ENCODE measurements at regions not wholly inside any gene's neighbourhood (a gene's known extent, or its start where the extent isn't known, plus 50 kb on each side); places are given as distances from the start of the nearest gene placed in this dataset.
"Not testable (repeated sequence)": the region's sequence is repeated elsewhere in the genome, so short reads cannot be mapped to it uniquely, and the experiment has no call there.

DNA sequence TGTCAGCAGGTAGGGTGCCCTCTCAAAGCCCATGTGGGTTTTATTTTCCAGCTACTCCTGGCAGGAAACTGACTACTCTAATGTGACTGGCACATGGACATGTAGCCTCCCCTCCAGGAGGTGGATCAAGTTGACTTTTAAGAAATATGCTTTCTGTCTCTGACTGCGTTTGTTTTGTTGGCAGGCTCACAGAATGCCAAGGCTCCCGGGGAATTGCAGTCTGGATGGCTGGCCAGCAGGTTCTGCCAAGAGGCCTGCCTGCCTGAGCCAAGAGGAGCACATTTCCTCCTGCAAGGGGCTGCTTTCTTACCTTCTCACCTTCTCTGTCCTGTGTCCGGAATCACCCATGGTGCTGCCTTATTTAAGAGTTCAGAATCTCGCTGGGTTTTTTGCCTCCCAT lies 217.3 kb upstream of the ERCC4 start:
- FAIRE-seq, result no peak
- no peak for DNase-seq (ENCODE audit: low spot score)

DNA sequence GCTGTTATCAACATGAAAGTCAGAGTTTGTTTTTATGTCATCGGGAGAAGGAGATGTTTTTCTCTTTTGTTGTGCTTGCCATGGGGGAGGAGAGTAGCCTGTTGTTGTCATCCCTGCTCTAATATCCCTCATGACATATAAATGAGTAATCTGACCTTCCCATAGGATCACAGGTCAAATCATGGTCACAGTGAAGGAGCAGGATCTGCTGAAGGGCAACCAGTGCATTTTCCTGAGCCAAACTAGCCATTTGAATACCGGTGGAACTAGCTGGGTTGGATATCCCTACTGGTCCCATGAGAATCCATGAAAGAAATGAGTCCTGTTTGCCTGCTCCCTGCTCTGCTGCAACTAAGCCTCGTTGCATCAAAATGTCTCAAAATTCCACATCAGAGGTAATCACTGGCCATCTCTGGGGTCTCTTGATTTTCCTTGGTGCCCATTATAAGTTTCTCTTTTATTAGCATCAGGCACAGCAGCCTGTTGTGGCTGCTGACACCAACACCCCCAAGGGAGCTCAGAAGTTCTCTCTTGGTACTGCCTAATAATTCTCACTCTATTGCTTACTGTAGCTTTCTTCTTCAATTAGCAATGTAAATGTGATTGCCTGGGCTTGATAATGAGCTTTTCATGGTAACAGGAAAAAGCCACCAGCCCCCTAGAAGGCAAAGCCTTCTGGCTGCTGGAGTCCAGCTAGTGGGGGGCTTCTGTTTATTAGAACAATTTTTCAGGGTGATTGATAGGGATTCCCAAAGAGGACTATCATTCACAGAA lies 211.4 kb upstream of the ERCC4 start:
- FAIRE-seq (peak; percentile 23), DNase-seq (ENCODE audit: low spot score) (peak; percentile 32)

DNA sequence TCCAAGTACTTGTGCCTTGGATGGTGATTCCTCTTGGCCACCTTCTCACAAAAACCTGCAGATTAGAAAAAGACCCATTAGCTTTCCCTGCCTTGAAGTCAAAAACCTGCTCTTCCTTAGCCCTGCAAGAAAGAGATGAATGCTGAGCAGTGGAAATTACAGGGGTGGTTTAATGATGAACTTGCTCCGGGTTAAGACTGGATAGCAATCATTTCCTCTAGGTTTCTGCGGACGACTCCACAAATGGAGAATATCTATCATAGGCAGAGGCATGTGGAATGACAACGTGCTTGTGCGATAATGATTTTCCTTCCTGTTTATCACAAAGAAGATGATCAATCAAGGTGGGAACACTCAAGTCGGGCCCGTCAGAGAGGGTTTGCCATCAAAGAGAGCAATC lies 201.2 kb upstream of the ERCC4 start:
- DNase-seq (ENCODE audit: low spot score), result no peak
- FAIRE-seq, result no peak

DNA sequence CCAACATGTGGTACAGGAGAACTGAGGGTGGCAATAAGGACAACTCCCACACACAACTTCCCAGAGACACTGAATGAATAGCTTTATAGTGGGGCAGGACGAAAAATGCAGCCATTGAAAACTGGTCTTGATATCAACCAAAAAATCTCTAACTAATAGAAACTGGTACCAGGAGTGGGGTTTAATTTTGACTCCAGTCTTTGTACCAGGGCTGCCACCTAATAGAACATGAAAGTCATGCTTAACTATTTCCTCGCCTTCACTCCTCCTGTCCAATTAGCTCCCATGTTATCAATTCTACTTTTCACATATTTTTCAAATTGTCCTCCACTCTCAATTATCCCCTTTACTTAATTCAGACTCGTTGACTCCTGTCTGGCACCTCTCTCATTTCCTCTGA lies 192.0 kb upstream of the ERCC4 start:
- FAIRE-seq, result no peak

DNA sequence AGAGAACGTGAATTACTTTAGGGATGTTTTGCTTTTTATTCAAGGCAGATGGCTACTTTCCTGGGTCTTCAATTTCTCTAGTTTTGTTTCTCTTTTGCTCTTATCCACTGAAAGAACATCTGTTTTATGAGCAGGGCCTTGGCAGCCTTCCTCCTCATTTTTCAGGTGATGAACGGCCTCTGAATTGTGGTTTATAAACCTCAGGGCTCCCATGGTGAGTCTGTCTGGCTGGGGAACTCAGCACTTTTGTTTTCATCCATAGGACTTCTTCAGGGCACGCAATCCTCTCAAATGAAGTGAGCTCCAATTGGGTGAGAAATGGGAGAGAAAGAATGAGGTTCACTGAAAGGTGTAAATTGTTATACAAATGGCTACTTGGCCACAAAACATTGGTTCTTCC lies 186.4 kb upstream of the ERCC4 start:
- no peak for DNase-seq (ENCODE audit: low spot score)

More for the DNA sequence above, 192.0 kb upstream of the ERCC4 start:
- DNase-seq (ENCODE audit: low spot score), result no peak

DNA sequence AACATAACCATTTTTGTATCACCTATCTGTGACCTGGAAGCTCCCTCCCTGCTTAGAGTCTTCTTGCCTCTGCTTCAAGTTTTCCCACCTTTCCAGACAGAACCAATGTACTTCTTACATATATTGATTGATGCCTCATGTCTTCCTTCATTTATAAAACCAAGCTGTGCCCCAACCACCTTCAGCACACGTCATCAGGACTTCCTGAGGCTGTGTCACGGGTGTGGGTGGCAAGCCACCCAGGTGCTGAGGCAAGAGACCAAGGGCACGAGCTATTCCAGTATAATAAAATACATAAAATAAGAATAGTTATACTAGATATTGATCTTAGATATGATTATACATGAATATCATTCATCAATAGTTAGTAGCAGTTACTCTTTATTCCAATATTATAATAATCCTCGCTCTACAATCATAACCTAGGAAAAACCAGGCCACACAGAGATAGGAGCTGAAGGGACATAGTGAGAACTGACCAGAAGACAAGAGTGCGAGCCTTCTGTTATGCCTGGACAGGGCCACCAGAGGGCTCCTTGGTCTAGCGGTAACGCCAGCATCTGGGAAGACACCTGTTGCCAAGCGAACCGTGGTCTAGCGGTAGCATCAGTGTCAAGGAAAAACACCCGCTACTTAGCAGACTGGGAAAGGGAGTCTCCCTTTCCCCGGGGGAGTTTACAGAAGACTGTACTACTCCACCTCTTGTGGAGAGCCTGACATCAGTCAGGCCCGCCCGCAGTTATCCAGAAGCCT lies 180.2 kb upstream of the ERCC4 start:
- DNase-seq (ENCODE audit: low spot score); FAIRE-seq: not testable (repeated sequence)

More for the DNA sequence above, 186.4 kb upstream of the ERCC4 start:
- no peak for FAIRE-seq

DNA sequence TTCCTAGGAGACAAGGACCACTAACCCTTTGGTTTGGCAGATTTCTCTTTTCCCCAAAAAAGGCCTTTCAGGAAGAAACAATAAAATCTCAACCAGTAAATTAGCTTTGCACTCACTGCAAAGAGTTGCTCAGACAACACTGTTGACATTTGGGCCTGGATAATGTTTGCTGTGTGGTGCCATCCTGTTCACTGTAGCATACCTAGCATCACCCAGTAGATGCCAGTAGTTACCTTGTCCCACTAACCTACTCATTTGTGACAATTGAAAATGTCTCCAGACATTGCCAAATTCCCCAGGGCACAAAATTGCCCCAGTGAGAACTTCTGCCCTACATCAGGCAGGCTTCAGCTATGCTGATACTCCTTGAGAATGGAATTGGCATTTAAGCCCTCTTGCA lies 177.0 kb upstream of the ERCC4 start:
- FAIRE-seq (no peak), DNase-seq (ENCODE audit: low spot score) (no peak)

DNA sequence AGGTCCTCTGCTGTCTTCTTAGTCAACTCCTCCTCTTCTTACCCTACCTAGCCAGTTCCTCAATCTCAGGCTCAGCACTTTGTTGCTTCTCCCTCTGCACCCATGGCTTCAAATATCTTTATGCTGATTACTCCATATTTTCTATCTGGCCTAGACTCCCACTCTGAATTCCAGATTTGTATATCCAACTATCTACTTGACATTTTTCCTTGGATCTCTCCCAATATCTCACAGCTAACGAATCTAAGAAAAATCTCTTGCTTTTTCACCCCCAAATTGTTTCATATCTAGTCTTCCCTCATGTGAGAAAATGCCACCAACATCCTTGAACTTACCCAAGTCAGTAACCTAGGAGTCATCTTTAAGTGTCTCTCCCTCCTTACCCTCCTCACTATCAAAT lies 176.4 kb upstream of the ERCC4 start:
- FAIRE-seq, result no peak
- no peak for DNase-seq (ENCODE audit: low spot score)

DNA sequence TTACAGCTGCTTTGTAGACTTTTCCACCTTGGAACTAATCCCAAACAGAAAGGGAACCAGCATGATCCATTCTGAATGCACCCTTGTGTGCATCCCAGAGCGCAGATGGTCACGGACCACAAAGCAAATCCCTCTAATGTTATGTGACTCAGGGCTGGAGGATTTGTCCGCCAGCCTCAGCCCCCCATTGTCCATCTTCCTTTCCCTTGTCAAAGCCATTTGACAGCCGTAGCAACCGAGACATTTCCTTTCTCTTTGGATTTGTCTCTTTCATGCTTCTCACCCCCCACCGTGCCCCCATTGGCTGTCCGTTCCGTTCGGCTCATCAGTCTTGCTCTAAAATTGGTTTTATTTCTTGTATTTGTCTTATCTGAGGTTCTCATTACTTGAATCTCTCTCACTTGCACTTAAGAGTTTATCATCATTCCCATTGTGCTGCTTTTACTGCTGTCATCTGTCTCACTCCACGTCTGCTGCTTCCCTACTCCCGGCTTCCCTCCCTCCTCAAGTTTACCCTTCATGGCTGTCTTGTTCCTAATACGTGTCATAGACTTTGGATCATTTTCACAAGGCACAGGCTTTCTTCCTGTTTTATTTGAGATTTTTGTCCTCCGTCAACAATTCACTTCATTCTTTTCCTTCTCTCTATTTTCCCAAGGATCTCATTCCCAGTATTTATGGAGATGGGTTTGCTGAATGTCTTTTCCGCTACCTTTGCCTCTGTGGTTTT lies 163.4 kb upstream of the ERCC4 start:
- no peak for DNase-seq (ENCODE audit: low spot score)
- FAIRE-seq, result no peak

DNA sequence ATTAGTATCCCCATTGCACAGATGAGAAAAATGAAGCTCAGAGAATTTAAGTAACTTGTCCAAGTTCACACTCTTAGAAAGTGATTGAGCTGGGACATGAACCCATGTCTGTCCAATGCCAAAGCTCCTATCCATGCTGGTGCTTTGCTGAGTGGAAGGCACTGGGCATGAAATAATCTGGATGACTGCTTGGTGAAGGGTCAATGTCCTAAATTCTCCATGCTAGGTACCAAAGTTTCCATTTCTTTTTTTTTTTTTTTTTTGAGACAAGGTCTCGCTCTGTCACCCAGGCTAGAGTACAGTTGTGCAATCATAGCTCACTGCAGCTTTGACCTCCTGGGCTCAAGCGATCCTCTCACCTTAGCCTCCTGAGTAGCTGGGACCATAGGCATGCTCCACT lies 153.6 kb upstream of the ERCC4 start:
- FAIRE-seq, result no peak
- DNase-seq (ENCODE audit: low spot score), result no peak

DNA sequence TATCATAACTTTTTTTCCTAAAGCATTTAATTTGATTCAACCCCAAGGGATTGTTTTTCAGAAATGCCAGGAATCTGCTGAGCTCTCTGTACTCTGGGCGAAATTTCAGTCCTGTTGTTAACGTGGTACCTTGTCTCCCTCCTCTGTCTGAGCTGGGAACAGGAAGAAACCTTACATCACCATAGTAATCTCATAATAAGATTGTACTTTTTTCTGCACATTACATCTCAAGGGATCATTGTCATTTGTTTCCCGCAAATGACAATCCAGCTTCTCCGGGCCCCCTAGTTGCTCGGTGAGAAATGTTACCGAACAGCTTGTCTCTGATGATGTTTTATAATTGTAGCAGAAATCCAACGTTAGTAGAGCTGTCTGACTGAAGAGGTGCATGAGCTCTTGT lies 152.7 kb upstream of the ERCC4 start:
- DNase-seq (ENCODE audit: low spot score) (peak; percentile 35), FAIRE-seq (peak; percentile 42)

DNA sequence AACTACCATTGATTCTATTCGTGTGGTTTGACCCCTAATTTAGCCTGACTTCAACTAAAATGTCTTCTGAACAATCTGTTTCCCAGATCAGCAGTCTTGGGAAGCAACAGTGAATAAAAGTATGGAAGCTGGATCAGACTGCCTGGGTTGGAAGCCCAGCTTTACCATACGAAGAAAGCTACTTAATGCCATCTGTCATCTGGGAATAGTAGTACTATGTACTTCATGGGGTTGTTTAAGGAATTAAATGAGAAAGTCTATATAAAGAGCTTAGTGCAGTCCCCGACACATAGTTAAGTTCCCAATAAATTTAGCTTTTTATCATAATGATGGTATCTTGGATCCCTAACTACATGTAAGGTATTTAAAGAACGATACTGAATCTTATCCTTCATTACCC lies 151.5 kb upstream of the ERCC4 start:
- DNase-seq (ENCODE audit: low spot score) (no peak), FAIRE-seq (no peak)

DNA sequence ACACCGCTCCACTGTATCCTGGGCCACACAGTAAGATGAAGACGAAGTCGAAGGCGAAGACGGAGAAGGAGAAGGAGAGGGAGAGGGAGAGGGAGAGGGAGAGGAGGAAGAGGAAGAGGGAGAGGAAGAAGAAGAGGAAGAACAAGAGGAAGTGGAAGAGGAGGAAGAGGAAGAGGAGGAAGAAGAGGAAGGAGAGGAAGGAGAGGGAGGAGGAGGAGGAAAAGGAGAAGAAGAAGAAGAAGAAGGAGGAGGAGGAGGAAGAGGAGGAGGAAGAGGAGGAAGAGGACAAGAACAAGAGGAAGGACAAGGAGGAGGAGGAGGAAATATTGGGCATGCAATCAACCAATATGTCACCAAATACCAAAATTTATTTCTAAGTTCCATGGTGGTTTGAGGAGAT lies 149.5 kb upstream of the ERCC4 start:
- peak; percentile 58 for FAIRE-seq
- no peak for DNase-seq (ENCODE audit: low spot score)

DNA sequence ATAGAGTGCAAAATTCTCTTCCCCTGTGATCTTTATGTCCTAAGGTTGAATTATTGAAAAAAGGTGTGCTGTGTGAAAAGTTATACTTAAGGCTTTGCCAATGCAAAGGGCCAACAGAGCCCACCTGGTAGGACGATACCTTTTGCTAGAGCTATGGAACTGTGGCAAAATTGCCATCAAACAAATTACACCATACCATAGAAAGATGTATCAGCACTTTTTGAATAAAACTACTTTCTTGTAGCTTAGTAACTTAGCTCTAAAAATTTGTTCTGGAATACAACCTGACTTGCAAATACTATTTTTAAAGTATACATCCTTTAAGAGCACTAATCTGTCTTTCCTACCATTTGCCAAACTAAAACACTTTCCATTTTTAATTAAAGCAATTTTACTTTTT lies 147.2 kb upstream of the ERCC4 start:
- FAIRE-seq (no peak), DNase-seq (ENCODE audit: low spot score) (no peak)

DNA sequence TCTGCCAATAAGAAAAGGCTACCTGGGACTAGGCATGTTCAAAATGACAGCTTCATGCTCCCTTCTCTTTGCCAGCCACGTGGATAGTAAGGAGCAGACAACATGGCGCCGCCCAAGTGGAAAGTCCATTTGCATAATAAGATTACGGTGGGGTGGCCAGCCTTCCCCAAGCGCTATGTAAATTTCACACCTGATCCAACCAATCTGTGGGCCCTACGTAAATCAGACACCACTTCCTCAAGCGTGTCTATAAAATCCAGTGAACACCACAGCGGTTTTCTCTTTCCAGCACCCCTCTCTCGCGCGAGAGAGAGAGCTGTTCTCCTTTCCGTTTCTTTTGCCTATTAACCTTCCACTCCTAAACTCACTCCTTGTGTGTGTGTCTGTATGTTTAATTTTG lies 140.3 kb upstream of the ERCC4 start:
- no peak for FAIRE-seq
- DNase-seq (ENCODE audit: low spot score), result no peak

DNA sequence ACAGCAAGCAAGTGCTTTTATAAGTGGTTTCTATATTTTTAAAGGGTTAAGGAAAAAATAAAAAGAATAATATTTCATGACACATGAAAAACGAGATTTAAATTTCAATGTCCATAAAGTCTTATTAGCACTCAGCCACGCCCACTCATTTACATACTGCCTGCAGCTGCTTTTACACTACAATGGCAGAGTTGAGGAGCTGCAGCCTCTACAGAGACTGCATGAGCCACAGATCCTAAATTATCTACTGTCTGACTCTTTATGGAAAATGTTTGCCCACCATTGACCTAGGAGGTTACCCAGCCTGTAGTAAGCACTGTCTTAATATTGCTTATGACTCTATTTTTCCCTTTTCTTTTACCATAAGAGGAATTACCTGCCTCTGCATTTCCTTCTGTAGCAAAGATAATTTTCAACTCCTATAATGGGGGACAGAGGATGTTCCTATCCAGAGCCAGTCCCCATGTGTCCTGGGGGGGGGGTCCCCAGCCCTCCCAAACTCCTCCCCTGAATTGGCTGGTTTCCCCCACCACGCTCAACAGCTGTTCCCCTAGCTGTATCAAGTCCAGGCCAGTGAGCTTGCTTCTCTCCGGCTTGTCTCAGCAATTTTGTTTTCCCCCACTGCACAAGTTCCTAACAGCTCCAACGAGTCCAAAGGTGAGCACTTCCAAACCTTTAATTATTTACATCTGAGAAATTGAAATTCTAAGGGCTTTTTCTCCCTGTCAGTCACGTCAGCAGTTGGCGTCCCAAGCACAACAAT lies 139.4 kb upstream of the ERCC4 start:
- DNase-seq (ENCODE audit: low spot score) (no peak), FAIRE-seq (no peak)

DNA sequence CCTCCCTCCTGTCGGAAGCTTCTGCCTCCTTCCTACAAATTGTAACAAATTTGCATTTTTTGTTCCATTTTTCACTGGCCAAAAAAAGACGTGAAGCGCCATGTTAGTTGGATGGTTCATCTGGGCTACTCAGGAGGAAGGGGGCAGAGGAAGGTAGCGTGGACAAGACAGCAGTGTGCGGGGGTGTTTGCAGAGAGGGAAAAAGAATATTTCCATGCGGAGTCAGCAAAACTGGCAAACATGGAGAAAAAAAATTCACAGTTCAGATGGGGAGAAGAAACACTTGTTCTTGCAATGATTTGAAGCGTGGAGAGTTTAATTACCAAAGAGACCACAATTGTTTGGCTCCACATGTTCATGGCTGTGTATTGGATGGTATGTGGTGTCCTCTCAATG lies 138.8 kb upstream of the ERCC4 start:
- FAIRE-seq, result no peak
- DNase-seq (ENCODE audit: low spot score), result no peak

DNA sequence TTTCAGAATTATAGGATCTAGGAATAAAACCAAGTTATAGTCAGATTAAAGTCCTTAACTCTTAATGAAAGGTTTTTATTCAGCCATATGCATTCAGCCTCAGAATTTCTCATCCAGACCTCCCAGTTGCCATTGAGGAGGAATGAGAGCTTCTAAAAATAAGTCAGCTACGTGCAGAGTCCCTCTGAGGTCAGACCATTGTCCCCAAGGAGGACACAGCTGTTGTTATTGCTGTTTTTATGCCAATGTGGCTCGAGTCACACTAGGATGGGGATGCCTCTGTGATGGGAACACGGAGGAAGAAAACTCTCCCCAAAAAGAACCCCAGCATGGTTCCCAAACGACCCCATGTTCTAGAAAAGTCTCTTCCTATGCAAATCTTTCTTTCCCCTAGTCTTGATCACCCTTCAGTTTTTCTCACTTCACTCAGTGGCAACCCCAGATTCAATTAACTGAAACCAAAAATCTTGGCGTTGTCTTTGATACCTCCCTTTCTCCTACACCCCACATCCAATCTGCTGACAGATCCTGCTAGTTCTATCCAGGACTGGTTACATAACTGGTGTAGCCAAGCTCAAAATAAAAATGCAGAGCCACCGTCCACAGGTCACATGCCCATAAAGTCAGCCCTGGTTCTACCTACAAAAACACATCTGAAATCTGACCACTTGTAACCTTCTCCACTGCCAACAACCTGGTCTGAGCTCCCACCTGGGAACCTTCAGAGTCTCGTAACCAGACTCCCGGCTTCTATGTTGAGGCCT lies 138.2 kb upstream of the ERCC4 start:
- FAIRE-seq (no peak), DNase-seq (ENCODE audit: low spot score) (no peak)

DNA sequence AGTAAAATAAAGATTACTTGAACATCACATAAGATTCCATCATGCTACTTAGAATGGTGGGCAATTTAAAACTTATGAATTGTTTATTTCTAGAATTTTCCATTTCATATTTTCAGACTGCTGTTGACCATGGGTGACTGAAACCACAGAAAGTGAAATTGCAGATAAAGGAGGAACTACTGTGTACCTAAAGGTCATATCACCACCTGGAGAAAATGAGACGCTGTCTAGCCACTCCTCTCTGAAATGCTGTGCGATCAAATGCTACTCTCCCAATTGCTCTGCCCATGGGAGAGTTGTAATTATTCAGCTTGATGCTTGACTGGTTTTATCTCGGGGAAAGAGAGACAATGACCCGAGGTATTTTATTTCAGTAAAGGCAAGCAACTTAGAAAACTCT lies 128.9 kb upstream of the ERCC4 start:
- DNase-seq (ENCODE audit: low spot score), result no peak

DNA sequence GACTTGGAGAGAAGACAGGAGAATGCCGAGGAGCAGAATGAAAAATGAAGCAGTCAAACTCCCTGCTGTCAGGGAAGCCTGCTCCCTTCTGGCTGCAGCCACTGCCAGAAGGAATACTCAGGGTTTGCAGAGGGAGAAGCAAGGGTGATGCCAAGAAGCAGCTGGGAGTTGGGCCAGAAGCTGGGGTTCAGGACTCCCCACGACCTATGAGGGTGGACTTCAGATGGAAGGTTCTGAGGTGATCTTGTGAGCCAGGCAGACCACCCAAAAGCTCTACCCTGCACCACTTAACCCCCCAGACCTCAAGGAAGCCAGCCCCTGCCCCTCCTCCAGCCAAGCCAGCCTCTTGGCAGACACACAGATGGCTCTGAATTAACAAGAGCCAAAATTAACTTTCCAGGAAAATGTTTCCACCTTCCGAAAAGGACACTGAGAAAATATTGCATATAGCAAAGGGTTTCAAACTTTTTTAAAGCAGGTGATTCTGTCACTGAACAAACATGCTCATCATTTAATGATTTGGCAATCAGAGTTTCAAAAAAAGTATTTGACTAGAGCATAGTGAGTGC lies 126.0 kb upstream of the ERCC4 start:
- DNase-seq (ENCODE audit: low spot score) (no peak), FAIRE-seq (no peak)

More for the DNA sequence above, 128.9 kb upstream of the ERCC4 start:
- no peak for FAIRE-seq

Measured in urothelium cell line (cell line).